NCI-H748 treated with DMSO at 0.1 percent for 48 hours (cell line): ENCODE measurements at regions not wholly inside any gene's neighbourhood (a gene's known extent, or its start where the extent isn't known, plus 50 kb on each side); places are given as distances from the start of the nearest gene placed in this dataset.
"Not testable (repeated sequence)": the region's sequence is repeated elsewhere in the genome, so short reads cannot be mapped to it uniquely, and the experiment has no call there.

ENCODE experiments used
- DNase-seq: peaks from one replicate; lab custom pipeline; 2025; lab: John Stamatoyannopoulos, UW

DNA sequence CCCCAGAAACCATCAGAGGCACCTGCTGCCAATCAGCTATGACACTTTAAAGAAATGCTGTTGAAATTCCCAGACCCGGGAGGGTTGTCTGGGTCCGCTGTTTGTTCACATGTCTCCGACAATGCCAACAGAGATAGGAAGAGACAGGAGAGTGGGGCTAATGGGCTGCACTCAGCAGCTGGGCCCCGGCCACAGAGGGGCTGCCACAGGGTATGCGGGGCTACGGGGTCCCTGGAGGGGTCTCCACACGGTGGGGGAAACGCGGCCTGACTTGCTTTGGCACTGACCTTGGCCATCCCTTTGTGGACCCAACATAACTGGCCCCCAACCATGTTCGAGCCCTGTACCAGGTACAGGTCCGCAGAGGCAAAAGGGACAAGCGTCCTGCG lies 121.0 kb upstream of the PPP1R26 start:
- no peak for DNase-seq

GRCh38 chr9:135359764-135360163 lies 119.8 kb upstream of the PPP1R26 start:
- no peak for DNase-seq

DNA sequence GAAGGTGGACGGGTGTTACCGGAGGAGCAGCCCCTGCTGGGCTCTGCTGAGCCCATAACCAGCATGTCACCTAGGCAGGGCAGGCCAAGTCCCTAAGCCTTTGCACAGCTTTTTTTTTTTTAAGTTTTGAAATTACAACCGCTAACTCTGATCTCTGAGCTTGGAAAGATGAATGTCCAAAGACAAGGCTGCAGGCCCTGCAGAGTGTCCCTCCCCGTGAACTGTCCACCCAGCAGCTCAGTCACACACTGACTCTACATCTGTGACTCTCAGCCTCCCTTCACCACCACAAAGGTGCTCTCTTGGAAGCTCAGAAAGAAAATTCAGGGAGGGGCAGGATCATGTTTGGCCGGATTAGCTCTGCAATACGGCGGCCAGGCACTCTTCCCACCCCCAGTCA lies 119.0 kb upstream of the PPP1R26 start:
- DNase-seq, result no peak

DNA sequence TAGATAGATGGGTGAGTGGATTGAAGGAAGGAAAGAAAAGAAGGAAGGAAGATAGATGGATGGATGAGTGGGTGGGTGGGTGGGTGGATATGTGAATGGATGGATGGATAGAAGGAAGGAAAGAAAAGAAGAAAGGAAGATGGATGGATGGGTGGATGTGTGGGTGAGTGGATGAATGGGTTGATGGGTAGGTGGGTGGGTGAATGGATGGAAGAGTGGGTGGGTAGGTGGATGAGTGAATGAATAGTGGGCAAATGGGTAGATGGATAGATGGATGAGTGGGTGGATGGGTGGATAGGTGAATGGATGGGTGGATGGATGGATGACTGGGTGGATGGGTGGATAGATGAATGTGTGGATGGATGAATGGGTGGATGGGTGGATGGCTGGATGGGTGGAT lies 117.9 kb upstream of the PPP1R26 start:
- not testable (repeated sequence) for DNase-seq

DNA sequence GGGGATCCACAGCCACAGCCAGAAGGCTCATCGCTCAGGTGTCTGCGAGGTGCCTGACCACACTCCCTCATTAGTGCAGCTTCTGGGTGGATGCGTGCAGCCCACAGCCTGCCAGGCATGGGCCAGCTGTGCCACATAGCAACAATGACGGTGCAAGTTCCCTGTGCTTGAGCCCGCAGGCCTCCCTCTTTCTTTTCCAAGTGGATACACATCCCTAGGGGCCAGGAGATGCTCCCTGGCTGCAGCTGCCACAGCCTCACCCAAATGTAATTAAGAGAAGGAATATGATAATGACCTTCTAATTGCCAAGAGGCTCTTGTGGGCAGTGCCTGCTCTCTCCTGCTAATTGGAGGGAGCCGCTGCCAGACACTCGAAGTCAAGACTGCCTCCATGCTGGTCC lies 116.0 kb upstream of the PPP1R26 start:
- no peak for DNase-seq

DNA sequence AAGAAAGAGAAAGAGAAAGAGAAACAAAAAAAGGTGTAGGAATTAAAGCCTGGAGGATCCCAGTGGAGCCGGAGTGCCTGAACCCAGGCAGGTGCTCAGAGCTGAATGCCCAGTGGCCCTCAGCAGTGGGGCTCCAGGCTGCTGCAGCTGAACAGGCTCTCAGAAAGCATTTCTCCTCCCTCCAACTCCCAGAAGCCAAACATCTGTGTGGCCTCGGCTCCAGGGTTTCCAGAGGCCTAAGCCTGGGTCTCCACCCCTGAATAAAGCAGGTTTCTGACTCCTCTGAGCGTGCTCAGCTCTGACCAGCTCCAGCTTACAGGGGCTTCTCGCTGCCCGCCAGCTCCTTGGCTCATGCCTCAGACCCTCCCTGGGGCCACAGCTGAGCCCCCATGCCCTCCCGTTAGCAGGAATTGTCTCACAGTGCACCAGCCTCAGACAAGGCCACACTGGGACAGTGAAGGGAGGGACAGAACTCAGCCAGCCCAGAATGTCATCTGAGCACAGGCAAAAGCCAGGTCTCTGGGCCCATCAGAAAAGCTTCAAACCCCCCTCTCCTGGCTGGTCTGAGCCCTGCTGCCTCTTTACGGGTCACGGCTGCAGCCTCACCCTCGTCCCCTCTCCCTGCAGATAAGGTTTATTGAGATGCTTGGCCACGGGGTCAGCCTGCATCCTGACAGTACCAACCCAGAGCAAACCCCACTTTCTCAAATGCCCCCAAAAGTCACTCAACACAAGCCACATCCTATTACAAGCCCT lies 114.4 kb upstream of the PPP1R26 start:
- no peak for DNase-seq

- no peak for DNase-seq
Observed at GRCh38 chr9:135366104-135366503, 113.5 kb upstream of the PPP1R26 start.

GRCh38 chr9:135369412-135369990 lies 110.1 kb upstream of the PPP1R26 start:
- no peak for DNase-seq

DNA sequence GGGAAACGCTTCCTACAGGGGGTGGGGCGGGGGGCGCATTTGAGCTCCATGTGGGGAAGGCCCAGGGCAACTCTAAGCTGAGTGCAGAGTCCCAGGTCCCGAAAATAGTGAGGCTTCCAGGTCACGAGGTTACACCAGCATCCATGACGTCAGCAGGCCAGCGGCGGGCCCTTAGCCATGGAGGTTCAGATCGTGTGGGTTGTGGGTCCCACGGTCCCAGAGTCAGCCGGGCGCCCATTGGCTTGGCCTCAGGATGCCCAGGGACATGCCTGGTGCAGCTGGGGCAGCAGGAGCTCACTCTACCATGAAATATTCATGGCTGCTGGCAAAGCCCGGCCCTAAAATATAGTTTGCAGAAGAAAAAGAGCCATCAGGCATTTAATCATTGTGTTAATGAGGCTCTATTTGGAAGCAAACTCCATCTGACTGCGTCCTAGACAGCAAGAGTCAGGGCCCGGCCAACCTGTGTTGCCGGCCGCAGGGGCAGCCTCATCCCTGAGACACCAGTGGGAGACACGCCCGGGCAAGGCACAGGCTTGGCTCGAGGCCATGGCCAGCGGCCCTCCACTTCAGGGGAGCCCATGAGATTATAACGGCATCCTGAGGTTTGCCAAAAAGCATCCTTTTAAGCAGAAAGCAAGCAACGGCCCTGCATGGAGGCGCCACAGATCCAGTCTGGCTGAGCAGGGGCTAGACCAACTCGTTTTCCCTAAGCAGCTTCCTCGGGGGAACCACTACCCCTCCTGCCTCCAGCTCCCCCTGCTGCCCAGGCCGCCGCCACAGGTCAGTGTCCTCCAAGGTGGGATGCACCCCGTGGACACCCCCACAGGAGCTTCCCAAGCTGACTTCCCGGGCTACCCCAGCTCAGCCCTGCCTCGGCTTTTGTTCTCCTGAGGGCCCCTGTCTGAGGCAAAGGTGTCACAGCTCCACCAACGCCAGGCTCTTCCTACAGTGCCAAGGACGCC lies 108.9 kb upstream of the PPP1R26 start:
- DNase-seq, result no peak

GRCh38 chr9:135371535-135371934 lies 108.0 kb upstream of the PPP1R26 start:
- no peak for DNase-seq

- no peak for DNase-seq
Observed at GRCh38 chr9:135372036-135372435, 107.5 kb upstream of the PPP1R26 start.

DNA sequence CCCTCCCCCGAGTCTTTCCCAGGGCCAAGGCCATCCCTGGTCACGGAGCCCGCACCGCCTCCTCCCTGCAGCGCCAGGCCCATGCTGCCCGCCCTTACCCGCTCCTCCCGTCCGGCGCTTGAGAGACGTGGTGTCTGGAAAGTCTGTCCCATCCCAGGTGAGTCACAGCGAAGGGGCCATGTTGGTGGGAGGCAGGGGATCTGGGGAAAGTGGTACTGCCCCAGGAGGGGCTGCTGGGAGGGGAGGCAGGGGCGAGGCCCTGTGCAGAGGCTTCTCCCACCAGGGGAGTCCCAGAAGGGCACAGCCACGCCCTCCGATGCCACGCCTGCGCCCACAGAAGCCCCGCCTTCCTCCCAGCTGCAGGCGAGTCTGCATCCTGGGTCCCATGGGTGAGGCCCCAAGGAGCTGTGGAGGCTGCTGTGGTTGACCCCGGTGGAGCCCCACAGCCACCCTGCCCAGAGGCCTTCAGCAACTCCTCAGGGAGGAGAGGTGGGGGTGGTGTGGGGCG lies 107.0 kb upstream of the PPP1R26 start:
- no peak for DNase-seq

DNA sequence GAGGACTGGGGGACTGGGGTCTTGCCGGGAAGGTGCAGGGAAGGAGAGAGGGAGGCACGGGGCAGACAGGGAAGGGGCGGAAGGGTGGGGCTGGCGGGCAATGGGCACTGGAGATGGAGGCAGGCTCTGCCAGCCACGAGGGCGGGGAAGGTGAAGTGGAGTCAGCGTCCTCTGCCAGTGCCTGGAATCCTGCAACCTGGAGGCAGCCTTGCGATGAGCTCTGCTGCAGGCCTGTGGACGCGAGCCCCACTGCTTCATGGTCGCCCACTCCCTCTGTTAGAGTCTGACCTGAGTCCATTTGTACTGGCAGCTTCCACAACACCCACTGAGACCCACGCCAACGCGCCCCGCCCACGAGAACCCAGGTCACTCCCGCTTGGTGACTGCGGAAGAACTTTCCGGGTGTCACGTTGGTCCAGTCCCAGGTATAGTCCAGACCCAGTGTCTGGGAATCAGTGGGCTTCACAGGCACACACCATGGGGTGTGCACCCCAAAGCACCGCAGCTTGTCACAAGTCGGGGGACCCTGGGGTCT lies 106.4 kb upstream of the PPP1R26 start:
- no peak for DNase-seq

DNA sequence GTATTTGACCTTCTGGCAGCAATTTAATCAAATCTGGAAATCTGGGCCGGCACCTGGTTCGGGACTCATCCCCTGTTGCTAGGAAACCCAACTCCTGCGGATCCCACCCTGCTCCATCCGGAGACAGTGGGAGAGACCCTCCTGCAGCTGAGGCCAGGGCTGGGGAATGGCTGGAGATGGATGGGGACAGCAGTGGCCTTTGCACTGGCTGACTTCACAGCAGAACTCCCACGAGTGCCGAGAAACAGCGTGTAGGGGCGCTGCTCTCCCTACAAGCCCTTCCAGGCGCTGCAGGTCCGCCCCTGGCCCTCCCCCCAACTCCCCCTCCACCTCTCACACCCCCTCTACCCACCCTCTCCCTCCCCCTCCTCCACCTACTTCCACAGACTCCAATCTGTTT lies 105.8 kb upstream of the PPP1R26 start:
- DNase-seq, result no peak

- DNase-seq, result peak; percentile 3
Observed at GRCh38 chr9:135374591-135374990, 105.0 kb upstream of the PPP1R26 start.

GRCh38 chr9:135375001-135375400 lies 104.6 kb upstream of the PPP1R26 start:
- no peak for DNase-seq

- no peak for DNase-seq
Observed at GRCh38 chr9:135376511-135377265, 102.9 kb upstream of the PPP1R26 start.

- no peak for DNase-seq
Observed at GRCh38 chr9:135377431-135377830, 102.2 kb upstream of the PPP1R26 start.

DNA sequence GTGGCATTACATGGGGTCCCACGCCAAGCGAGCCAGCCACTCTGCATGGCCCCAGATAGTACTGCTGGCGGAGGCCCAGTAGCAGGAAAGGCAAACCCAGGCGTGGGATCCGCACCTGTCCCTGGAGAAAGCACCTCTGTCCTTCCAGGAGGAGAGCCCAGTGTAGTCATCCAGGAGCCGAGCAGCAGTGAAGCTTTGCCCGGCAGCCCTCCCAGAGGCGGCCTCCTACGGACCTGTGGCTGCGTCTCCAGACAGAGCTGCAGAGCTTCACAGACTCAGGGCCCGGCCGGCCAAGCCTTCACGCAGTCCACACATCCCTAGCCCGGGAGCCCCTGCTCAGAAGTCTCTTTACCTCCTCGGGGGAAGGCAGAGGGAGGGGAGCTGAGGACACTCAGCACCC lies 100.8 kb upstream of the PPP1R26 start:
- no peak for DNase-seq

DNA sequence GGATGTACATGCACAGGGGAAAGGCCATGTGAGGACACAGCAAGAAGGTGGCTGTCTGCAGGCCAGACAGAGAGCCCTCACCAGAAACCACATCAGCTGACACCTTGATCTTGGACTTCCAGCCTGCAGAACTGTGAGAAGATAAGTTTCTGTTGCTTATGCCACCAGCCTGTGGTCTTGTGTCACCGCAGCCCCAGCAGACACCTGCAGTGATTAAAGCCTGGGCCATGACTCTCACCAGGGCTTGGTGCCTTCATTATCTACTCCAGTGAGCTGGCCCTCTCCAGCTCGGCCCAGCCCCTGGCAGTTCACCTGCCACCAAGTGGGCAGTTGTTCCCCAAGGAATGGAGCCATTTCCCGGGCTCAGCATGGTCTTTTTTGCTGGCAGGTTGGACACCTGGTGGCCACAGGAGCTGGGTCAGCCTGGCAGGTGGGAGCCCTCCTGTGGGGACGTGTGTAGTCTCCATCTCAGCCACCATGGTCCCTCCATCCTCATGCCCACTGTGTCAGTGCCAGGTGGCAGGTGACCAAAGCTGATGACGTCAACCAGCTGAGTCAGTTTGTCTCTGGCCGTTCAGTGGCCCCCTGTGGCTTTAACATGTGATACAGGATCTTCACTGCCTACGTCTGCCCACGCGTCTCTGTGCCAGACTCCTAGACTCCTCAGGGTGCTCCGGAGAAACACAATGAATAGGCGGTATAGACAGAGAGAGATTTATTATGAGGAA lies 99.9 kb upstream of the PPP1R26 start:
- no peak for DNase-seq
